Parathyroid adenoma (tissue), 2 donors: ENCODE measurements at regions not wholly inside any gene's neighbourhood (a gene's known extent, or its start where the extent isn't known, plus 50 kb on each side); places are given as distances from the start of the nearest gene placed in this dataset.

Experiments used
- H2AFZ ChIP-seq: fragments of 300-600 bp; sonication (generic); one replicate; pipeline ENCODE4 v1.7.0; 2017; ENCODE audit warnings: antibody characterized with exemption, mild to moderate bottlenecking
- H3K27ac ChIP-seq: fragments of 300-600 bp; sonication (generic); one replicate; pipeline ENCODE4 v1.7.0; 2017
- H3K27me3 ChIP-seq: fragments of 300-600 bp; sonication (generic); one replicate; pipeline ENCODE4 v1.7.0; 2017; ENCODE audit warnings: low read length; ENCODE audit not compliant: control insufficient read depth, insufficient read depth
- H3K36me3 ChIP-seq: fragments of 300-600 bp; sonication (generic); one replicate; pipeline ENCODE4 v1.7.0; 2017; ENCODE audit warnings: low read length; ENCODE audit not compliant: control insufficient read depth, insufficient read depth
- H3K4me1 ChIP-seq: fragments of 300-600 bp; sonication (generic); one replicate; pipeline ENCODE4 v1.7.0; 2017; ENCODE audit warnings: control low read depth
- H3K4me2 ChIP-seq: fragments of 300-600 bp; sonication (generic); one replicate; pipeline ENCODE4 v1.7.0; 2017; ENCODE audit warnings: low read length
- H3K4me3 ChIP-seq: fragments of 300-600 bp; sonication (generic); one replicate; pipeline ENCODE4 v1.7.0; 2017; ENCODE audit warnings: low read depth, low read length
- H3K79me2 ChIP-seq: fragments of 300-600 bp; sonication (generic); one replicate; pipeline ENCODE4 v1.7.0; 2017; ENCODE audit warnings: control low read depth
- H3K9ac ChIP-seq: fragments of 300-600 bp; sonication (generic); one replicate; pipeline ENCODE4 v1.7.0; 2017; ENCODE audit warnings: mild to moderate bottlenecking
- H3K9me3 ChIP-seq: fragments of 300-600 bp; sonication (generic); one replicate; pipeline ENCODE4 v1.7.0; 2017; ENCODE audit warnings: low read length; ENCODE audit not compliant: control insufficient read depth
- TF ChIP-seq, protein P1 (sequence below): fragments of 300-600 bp; sonication (generic); IDR thresholded peaks from one replicate; pipeline ENCODE4 v1.7.0; 2017; ENCODE audit warnings: antibody characterized with exemption, mild to moderate bottlenecking
- donor health status: primary hyperparathyroidism.

DNA sequence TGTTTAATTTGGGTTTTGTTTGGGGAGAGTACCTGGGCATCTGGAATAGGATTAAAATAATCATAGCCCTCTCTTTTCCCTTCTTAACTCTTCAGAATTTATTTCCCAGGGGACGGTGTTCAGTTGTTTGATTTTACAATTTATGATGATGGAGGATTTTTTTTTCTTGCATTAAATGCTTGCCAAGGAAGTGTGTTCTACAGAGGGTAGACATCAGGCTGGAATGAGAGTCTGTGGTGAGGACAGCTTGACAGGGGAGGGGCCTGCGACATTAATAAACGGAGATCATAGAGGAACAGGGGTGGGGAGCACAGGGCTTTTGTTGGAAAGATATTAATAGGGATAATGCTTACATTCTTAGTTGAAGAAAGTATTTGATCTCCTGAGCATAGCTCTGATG lies 297.5 kb downstream of the CLIC5 start:
- Histone ChIP-seq H3K9me3 (no peaks in the 10 kb centered on the region), H2AFZ (no peak overlapping the region), H3K79me2 (no peaks in the 10 kb centered on the region), H3K9ac (no peak overlapping the region), H3K4me3 (no peak overlapping the region), H3K27me3 (no peaks in the 10 kb centered on the region), H3K27ac (no peak overlapping the region), H3K4me2 (no peak overlapping the region), H3K36me3 (no peaks in the 10 kb centered on the region), H3K4me1 (no peaks in the 10 kb centered on the region)
- TF ChIP-seq, protein P1, sequence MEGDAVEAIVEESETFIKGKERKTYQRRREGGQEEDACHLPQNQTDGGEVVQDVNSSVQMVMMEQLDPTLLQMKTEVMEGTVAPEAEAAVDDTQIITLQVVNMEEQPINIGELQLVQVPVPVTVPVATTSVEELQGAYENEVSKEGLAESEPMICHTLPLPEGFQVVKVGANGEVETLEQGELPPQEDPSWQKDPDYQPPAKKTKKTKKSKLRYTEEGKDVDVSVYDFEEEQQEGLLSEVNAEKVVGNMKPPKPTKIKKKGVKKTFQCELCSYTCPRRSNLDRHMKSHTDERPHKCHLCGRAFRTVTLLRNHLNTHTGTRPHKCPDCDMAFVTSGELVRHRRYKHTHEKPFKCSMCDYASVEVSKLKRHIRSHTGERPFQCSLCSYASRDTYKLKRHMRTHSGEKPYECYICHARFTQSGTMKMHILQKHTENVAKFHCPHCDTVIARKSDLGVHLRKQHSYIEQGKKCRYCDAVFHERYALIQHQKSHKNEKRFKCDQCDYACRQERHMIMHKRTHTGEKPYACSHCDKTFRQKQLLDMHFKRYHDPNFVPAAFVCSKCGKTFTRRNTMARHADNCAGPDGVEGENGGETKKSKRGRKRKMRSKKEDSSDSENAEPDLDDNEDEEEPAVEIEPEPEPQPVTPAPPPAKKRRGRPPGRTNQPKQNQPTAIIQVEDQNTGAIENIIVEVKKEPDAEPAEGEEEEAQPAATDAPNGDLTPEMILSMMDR: no peak

DNA sequence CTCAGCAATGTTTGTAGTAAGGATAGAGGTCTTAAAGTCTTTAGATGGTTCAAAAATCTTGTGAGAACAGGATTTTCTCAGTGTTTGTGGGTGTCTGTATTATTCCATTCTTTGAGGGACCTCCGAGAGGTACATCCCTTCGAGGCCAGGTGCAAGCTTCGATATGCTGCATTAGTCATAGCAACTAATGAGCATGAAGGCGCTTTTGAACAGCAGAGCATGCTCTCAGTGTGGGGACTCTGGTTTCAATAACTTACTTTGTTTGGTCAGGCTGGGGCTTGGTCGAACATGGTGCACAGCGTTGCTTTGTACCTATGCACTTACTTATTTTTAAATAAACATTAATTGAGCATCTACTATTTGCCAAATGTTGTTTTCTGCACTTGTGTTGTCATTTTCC lies 297.9 kb downstream of the CLIC5 start:
- no peaks in the 10 kb centered on the region for H3K27me3 ChIP-seq
- no peak overlapping the region for H3K27ac ChIP-seq
- H3K4me1 ChIP-seq: no peaks in the 10 kb centered on the region
- H2AFZ ChIP-seq: no peak overlapping the region
- no peaks in the 10 kb centered on the region for H3K36me3 ChIP-seq
- TF ChIP-seq, protein P1: no peak
- H3K9ac ChIP-seq: no peak overlapping the region
- no peak overlapping the region for H3K4me2 ChIP-seq
- no peaks in the 10 kb centered on the region for H3K79me2 ChIP-seq
- H3K4me3 ChIP-seq: no peak overlapping the region
- no peaks in the 10 kb centered on the region for H3K9me3 ChIP-seq

DNA sequence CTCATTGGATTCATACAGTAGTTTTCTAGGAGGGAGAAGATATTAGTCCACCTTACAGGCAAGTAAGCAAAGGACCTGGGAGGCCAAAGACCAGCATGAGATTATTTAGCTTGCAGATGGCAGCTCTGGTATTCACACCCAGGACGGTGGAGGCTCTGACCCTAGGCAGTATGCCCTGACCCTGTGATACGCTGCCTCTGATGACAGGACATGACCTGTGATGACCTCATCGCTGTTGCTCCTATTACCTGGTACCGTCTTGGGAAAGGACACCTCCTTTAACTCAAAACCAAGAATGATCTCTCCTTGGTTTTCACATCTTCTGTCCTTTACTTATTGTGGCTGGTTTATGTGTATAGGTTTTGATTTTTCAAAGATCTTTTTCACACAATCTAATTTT lies 298.6 kb downstream of the CLIC5 start:
- Histone ChIP-seq H3K79me2 (no peaks in the 10 kb centered on the region), H3K27ac (no peak overlapping the region), H3K4me3 (no peak overlapping the region), H2AFZ (no peak overlapping the region), H3K4me1 (no peaks in the 10 kb centered on the region), H3K9me3 (no peaks in the 10 kb centered on the region), H3K9ac (no peak overlapping the region), H3K36me3 (no peaks in the 10 kb centered on the region), H3K4me2 (no peak overlapping the region), H3K27me3 (no peaks in the 10 kb centered on the region)
- TF ChIP-seq, protein P1: no peak

DNA sequence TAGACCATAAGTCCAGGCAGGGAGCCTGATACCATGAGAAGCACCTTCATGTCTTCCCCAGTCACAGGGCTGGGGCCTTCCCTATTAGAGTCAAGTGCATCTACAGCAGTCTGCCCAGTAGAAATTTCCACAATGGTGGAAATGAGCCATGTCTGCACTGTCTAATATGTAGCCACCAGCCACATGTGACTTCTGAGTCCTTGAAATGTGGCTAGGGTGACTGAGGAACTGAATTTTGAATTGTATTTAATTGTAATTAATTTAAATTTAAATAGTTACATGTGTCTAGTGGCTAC lies 300.2 kb downstream of the CLIC5 start:
- Histone ChIP-seq H3K4me2 (no peak overlapping the region), H3K27me3 (no peaks in the 10 kb centered on the region), H3K79me2 (no peaks in the 10 kb centered on the region), H3K9me3 (no peaks in the 10 kb centered on the region), H3K4me1 (no peaks in the 10 kb centered on the region), H2AFZ (no peak overlapping the region), H3K9ac (no peak overlapping the region), H3K27ac (no peak overlapping the region), H3K4me3 (no peak overlapping the region), H3K36me3 (no peaks in the 10 kb centered on the region)
- TF ChIP-seq, protein P1: no peak

DNA sequence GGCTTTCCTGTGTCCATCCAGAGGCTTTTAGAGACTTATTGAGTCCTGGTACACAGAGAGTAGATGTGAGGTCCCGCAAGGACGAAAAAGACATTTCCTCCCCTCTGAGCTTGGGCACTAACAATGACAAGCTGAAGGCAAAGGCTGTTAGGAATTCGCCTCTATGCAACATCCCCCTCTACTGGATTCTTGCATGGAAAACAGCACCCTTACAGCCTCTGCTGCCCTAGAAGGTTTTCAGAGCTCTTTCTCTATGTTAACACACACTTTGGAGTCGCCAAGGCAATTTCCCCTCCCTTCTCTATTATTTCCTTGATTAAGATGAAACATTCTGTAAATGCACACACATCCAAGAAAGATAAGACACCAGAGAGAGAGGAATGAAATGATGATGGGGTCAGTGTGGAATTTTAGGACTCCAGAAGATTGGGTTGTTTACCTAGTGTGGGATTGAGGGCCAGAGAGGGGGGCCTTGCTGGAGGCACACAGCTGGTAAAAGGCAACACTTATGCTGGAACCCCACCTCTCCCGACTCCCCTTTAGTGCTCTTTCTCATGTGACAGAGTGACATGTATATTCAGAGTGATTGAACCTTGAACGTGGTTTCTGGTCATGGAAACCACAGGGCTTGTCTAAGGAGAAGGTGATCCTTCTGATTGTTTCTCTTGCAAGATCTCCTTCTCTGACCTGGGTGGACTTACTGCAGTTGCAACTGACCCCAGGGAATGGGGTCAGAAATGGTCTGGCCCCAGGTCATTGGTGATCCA lies 300.7 kb downstream of the CLIC5 start:
- Histone ChIP-seq H3K4me1 (no peaks in the 10 kb centered on the region), H3K4me3 (no peak overlapping the region), H3K9me3 (no peaks in the 10 kb centered on the region), H3K79me2 (no peaks in the 10 kb centered on the region), H3K27ac (no peak overlapping the region), H3K36me3 (no peaks in the 10 kb centered on the region), H3K9ac (no peak overlapping the region), H3K27me3 (no peaks in the 10 kb centered on the region), H2AFZ (no peak overlapping the region), H3K4me2 (no peak overlapping the region)
- TF ChIP-seq, protein P1: peak; percentile 60
